Prostate gland (tissue), 2 donors: ENCODE measurements at regions not wholly inside any gene's neighbourhood (a gene's known extent, or its start where the extent isn't known, plus 50 kb on each side); places are given as distances from the start of the nearest gene placed in this dataset.

Source experiments
- CTCF ChIP-seq, 4 experiments: fragments of 200-600 bp in 2 of 4; fragments of 450-650 bp in 2 of 4; sonication (generic) in 2 of 4; IDR thresholded peaks; 1 replicate in 3 of 4; 2 replicates in 1 of 4; pipeline ENCODE4 v1.5.1; 2016 to 2019; ENCODE audit warnings: antibody characterized with exemption in 4 of 4, mild to moderate bottlenecking in 2 of 4, moderate library complexity in 2 of 4
- POLR2A ChIP-seq: fragments of 450-650 bp; IDR thresholded peaks from one replicate; pipeline ENCODE4 v1.6.1; 2016; ENCODE audit warnings: antibody characterized with exemption, mild to moderate bottlenecking
- POLR2AphosphoS5 ChIP-seq: sonication (generic); formaldehyde crosslinking; IDR thresholded peaks from one replicate; pipeline ENCODE4 v1.6.1; 2017; ENCODE audit warnings: antibody characterized with exemption

- TF ChIP-seq POLR2A (no peak), POLR2AphosphoS5 (no peak), CTCF (IDR thresholded peaks at IDR 0.05) (no peak)
Observed at GRCh38 chr12:53809005-53809404, 57.2 kb upstream of the CISTR start.
